Panc1 (cell line): ENCODE measurements at regions not wholly inside any gene's neighbourhood (a gene's known extent, or its start where the extent isn't known, plus 50 kb on each side); places are given as distances from the start of the nearest gene placed in this dataset.

ENCODE experiments used
- ATAC-seq: fragments of 200-7000 bp; cut with Tn5 transposase; 2 replicates; pipeline ENCODE4 v1.9.1; 2020; ENCODE audit warnings: mild to moderate bottlenecking, moderate library complexity
- BruUV-seq: library from RNA; stranded (reverse); fragments of 400-500 nt; replicated peaks from 2 replicates; lab custom pipeline; 2021; lab: Mats Ljungman, UMichigan
- CTCF ChIA-PET: fragments of 300-600 bp; sonication (Branson Sonifier 250); formaldehyde crosslinking; loops from one replicate; lab custom pipeline; 2022; ENCODE audit warnings: antibody characterized with exemption; lab: Charles Lee
- POLR2A ChIA-PET: fragments of 300-600 bp; sonication (Branson Sonifier 250); formaldehyde crosslinking; loops from one replicate; lab custom pipeline; 2022; ENCODE audit warnings: antibody characterized with exemption; lab: Charles Lee
- DNase-seq: peaks from one replicate; pipeline ENCODE4 v3.0.0-alpha.2; 2010; ENCODE audit warnings: low read depth, low spot score
- H3K27ac ChIP-seq: 2 replicates; pipeline ENCODE4 v1.5.1; 2011; ENCODE audit warnings: mild to moderate bottlenecking, low read length, inconsistent platforms
- H3K27me3 ChIP-seq: fragments of 200-500 bp; sonication (Bioruptor generic); 2 replicates; pipeline ENCODE4 v1.6.0; 2014; ENCODE audit warnings: low read length, inconsistent platforms; ENCODE audit not compliant: control insufficient read depth, insufficient read depth
- H3K36me3 ChIP-seq: fragments of 200-500 bp; sonication (Bioruptor generic); 2 replicates; pipeline ENCODE4 v1.5.1; 2014; ENCODE audit warnings: inconsistent platforms, mild to moderate bottlenecking, low read length, moderate library complexity; ENCODE audit not compliant: control insufficient read depth, insufficient read depth
- H3K4me1 ChIP-seq: 2 replicates; pipeline ENCODE4 v1.5.1; 2011; ENCODE audit warnings: inconsistent platforms, mild to moderate bottlenecking, low read length, moderate library complexity; ENCODE audit not compliant: control insufficient read depth, insufficient read depth
- H3K4me3 ChIP-seq, 2 experiments: 2 replicates each; pipeline ENCODE4 v1.5.1; 2011 to 2012; ENCODE audit warnings: low read depth in 2 of 2, low read length in 2 of 2, mild to moderate bottlenecking in 2 of 2, inconsistent platforms in 1 of 2, moderate library complexity in 1 of 2
- H3K9me3 ChIP-seq: fragments of 200-500 bp; sonication (Bioruptor generic); 2 replicates; pipeline ENCODE4 v1.5.1; 2014; ENCODE audit warnings: low read depth, mild to moderate bottlenecking, inconsistent platforms, low read length, moderate library complexity; ENCODE audit not compliant: control insufficient read depth, insufficient read depth
- POLR2AphosphoS5 ChIP-seq: IDR thresholded peaks from 2 replicates; pipeline ENCODE4 v1.6.1; 2012; ENCODE audit warnings: mild to moderate bottlenecking, low read depth, low read length, moderate library complexity
- SIN3A ChIP-seq: IDR thresholded peaks from 2 replicates; pipeline ENCODE4 v1.6.1; 2012; ENCODE audit warnings: low read depth, mild to moderate bottlenecking, low read length, moderate library complexity, borderline replicate concordance; ENCODE audit not compliant: insufficient read depth
- TCF7L2 ChIP-seq: IDR thresholded peaks from 2 replicates; pipeline ENCODE4 v1.6.1; 2011; ENCODE audit warnings: mild to moderate bottlenecking, low read depth, low read length, inconsistent platforms
- in situ Hi-C: cut with HindIII; loops from 2 replicates; pipeline ENCODE4 v1.10.0; 2016; ENCODE audit warnings: low sequenced_read_pairs, low pct_unique_long_range_greater_than_20kb
- intact Hi-C: fragments of 100-400 bp; cut with micrococcal nuclease; formaldehyde crosslinking; loops from one replicate; pipeline ENCODE4 v1.10.0; 2022; ENCODE audit not compliant: unreplicated experiment
- TF ChIP-seq, protein P1 (sequence below): fragments of 450-650 bp; IDR thresholded peaks from 2 replicates; pipeline ENCODE4 v1.5.1; 2017; ENCODE audit warnings: mild to moderate bottlenecking
- TF ChIP-seq, protein P2 (sequence below), 2 experiments: IDR thresholded peaks; 2 replicates each; pipeline ENCODE4 v1.6.1; 2011 to 2012; ENCODE audit warnings: low read depth in 2 of 2, control low read depth in 1 of 2, low read length in 1 of 2, mild to moderate bottlenecking in 1 of 2, moderate library complexity in 1 of 2; ENCODE audit not compliant: insufficient read depth in 1 of 2

DNA sequence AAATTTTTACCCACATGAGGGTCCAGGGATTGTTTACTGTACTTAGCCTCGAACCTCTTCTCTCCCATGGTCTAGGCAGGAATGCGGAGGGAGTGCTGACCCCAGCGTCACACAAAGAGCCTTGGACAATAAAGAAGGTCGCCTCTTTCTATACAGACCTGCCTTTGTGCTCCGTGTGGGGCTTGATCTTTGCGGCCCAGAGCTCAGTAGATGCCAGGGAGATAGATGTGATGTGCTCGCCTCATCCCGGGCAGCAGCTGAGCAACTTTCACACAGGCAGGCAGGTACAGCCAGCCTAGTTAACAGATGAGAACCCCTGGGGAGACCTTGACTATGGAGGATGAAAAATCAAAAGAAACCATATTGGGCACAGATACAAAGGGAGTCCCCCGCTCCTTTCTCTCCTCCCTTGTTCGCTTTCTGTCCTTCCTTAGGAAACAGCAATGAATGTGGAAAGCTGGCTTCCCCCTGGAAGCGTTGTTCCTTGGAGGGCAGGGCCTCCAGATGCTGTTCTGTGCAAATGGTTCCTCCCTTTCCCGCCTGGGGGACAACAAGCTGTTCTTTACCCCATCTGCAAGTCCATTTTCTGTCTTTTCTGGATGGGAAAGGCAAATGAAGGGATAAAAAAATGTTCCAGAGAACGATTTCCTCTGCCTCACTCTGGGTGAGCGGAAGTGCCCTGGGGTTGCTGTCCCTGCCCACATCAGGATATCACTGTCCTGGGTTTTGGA lies 128.3 kb downstream of the OLIG3 start:
- H3K27me3 ChIP-seq: no peaks in the 10 kb centered on the region; the same call in 1 of the 2 replicates
- BruUV-seq: no TSS peak
- no peak overlapping the region for H3K4me3 ChIP-seq
- ChIA-PET POLR2A (no interaction called here), CTCF (no interaction called here)
- no peaks in the 10 kb centered on the region for H3K36me3 ChIP-seq
- in situ Hi-C loops (no loop called here), intact Hi-C loops (no loop called here)
- H3K27ac ChIP-seq: no peak overlapping the region
- TF ChIP-seq, protein P1, sequence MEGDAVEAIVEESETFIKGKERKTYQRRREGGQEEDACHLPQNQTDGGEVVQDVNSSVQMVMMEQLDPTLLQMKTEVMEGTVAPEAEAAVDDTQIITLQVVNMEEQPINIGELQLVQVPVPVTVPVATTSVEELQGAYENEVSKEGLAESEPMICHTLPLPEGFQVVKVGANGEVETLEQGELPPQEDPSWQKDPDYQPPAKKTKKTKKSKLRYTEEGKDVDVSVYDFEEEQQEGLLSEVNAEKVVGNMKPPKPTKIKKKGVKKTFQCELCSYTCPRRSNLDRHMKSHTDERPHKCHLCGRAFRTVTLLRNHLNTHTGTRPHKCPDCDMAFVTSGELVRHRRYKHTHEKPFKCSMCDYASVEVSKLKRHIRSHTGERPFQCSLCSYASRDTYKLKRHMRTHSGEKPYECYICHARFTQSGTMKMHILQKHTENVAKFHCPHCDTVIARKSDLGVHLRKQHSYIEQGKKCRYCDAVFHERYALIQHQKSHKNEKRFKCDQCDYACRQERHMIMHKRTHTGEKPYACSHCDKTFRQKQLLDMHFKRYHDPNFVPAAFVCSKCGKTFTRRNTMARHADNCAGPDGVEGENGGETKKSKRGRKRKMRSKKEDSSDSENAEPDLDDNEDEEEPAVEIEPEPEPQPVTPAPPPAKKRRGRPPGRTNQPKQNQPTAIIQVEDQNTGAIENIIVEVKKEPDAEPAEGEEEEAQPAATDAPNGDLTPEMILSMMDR: no peak
- TF ChIP-seq SIN3A (no peak), TCF7L2 (no peak), POLR2AphosphoS5 (no peak)
- TF ChIP-seq, protein P2, sequence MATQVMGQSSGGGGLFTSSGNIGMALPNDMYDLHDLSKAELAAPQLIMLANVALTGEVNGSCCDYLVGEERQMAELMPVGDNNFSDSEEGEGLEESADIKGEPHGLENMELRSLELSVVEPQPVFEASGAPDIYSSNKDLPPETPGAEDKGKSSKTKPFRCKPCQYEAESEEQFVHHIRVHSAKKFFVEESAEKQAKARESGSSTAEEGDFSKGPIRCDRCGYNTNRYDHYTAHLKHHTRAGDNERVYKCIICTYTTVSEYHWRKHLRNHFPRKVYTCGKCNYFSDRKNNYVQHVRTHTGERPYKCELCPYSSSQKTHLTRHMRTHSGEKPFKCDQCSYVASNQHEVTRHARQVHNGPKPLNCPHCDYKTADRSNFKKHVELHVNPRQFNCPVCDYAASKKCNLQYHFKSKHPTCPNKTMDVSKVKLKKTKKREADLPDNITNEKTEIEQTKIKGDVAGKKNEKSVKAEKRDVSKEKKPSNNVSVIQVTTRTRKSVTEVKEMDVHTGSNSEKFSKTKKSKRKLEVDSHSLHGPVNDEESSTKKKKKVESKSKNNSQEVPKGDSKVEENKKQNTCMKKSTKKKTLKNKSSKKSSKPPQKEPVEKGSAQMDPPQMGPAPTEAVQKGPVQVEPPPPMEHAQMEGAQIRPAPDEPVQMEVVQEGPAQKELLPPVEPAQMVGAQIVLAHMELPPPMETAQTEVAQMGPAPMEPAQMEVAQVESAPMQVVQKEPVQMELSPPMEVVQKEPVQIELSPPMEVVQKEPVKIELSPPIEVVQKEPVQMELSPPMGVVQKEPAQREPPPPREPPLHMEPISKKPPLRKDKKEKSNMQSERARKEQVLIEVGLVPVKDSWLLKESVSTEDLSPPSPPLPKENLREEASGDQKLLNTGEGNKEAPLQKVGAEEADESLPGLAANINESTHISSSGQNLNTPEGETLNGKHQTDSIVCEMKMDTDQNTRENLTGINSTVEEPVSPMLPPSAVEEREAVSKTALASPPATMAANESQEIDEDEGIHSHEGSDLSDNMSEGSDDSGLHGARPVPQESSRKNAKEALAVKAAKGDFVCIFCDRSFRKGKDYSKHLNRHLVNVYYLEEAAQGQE (IDR thresholded peaks at IDR 0.05; ENCODE audit: insufficient read depth in 1 of 2, low read depth in 2 of 2, low read length in 1 of 2): no peak
- DNase-seq (no peak), ATAC-seq (no peak)
- no peaks in the 10 kb centered on the region for H3K9me3 ChIP-seq
- no peaks in the 10 kb centered on the region for H3K4me1 ChIP-seq

DNA sequence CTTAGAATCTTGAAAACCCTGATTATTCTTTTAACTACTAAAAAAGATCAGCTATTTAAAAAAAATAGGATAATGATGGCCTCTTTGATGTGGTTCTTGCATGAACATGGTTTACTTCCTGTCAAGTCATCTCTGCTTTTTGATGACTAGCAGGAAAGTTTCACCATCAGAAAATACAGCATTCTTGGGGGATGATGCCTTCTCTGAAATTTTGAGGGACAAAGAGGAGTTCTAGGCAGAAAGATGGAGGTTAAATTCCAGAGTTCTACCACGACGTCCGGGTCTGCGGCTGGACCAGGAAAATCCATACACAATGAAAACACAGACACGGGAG lies 130.4 kb downstream of the OLIG3 start:
- no TSS peak for BruUV-seq
- no peaks in the 10 kb centered on the region for H3K36me3 ChIP-seq
- no peaks in the 10 kb centered on the region; the same call in 1 of the 2 replicates for H3K27me3 ChIP-seq
- intact Hi-C loops: no loop called here
- no peak overlapping the region for H3K4me3 ChIP-seq
- no peaks in the 10 kb centered on the region for H3K4me1 ChIP-seq
- POLR2A ChIA-PET: no interaction called here
- CTCF ChIA-PET: no interaction called here
- in situ Hi-C loops: no loop called here
- no peak for TF ChIP-seq POLR2AphosphoS5
- TF ChIP-seq, protein P2 (IDR thresholded peaks at IDR 0.05; ENCODE audit: insufficient read depth in 1 of 2, low read depth in 2 of 2, low read length in 1 of 2): no peak
- no peak for TF ChIP-seq SIN3A
- no peak for TF ChIP-seq TCF7L2
- TF ChIP-seq, protein P1: no peak
- ATAC-seq: no peak
- H3K27ac ChIP-seq: no peak overlapping the region
- no peak for DNase-seq
- no peaks in the 10 kb centered on the region for H3K9me3 ChIP-seq
